ENCODE measurements at regions not wholly inside any gene's neighbourhood (a gene's known extent, or its start where the extent isn't known, plus 50 kb on each side); places are given as distances from the start of the nearest gene placed in this dataset.

GRCh38 chr2:2892378-2892777 is 485.2 kb downstream of the EIPR1 start:
- TF ChIP-seq CTCF (IDR thresholded peaks at IDR 0.05) = no peak
- Mint-ChIP-seq H3K4me1 (no peaks in the 10 kb centered on the region), H3K9me3 (no peaks in the 10 kb centered on the region), H3K4me3 (no peak overlapping the region), H3K27me3 (ENCODE audit: low read depth in 2 of 2) (peaks cover 1 to 6% of the 10 kb centered on the region in 2 donors), H3K36me3 (no peaks in the 10 kb centered on the region), H3K27ac (no peak overlapping the region)
- Histone ChIP-seq H3K4me1 (ENCODE audit: control insufficient read depth, insufficient read depth, low read length) (no peaks in the 10 kb centered on the region), H3K9me3 (ENCODE audit: control insufficient read depth, insufficient read depth, low read length) (no peaks in the 10 kb centered on the region), H3K4me3 (ENCODE audit: low read length) (no peak overlapping the region), H3K36me3 (ENCODE audit: control insufficient read depth, insufficient read depth, low read length) (no peaks in the 10 kb centered on the region), H3K27me3 (ENCODE audit: control insufficient read depth, insufficient read depth, low read length) (no peaks in the 10 kb centered on the region), H3K27ac (ENCODE audit: low read length) (no peak overlapping the region)
- ATAC-seq (no peak), DNase-seq (no peak)
- 85% methylated on average over 10 of the region's 10 CpGs for whole genome bisulfite sequencing (ENCODE audit: insufficient coverage)
- intact Hi-C loops (cut with micrococcal nuclease) = no loop called here

GRCh38 chr2:2890901-2891300 is 486.7 kb downstream of the EIPR1 start:
- Mint-ChIP-seq H3K4me1 (no peaks in the 10 kb centered on the region), H3K27ac (no peak overlapping the region), H3K4me3 (no peak overlapping the region), H3K9me3 (no peaks in the 10 kb centered on the region), H3K36me3 (no peaks in the 10 kb centered on the region), H3K27me3 (ENCODE audit: low read depth in 2 of 2) (peaks cover 7 to 11% of the 10 kb centered on the region in 2 donors)
- Histone ChIP-seq H3K27me3 (ENCODE audit: control insufficient read depth, insufficient read depth, low read length) (no peaks in the 10 kb centered on the region), H3K27ac (ENCODE audit: low read length) (no peak overlapping the region), H3K4me1 (ENCODE audit: control insufficient read depth, insufficient read depth, low read length) (no peaks in the 10 kb centered on the region), H3K36me3 (ENCODE audit: control insufficient read depth, insufficient read depth, low read length) (no peaks in the 10 kb centered on the region), H3K9me3 (ENCODE audit: control insufficient read depth, insufficient read depth, low read length) (no peaks in the 10 kb centered on the region), H3K4me3 (ENCODE audit: low read length) (no peak overlapping the region)
- DNase-seq = no peak
- no peak for ATAC-seq
- WGBS (ENCODE audit: insufficient coverage) = 78% methylated on average over 6 of the region's 6 CpGs
- TF ChIP-seq CTCF (IDR thresholded peaks at IDR 0.05) = no peak
- intact Hi-C loops (cut with micrococcal nuclease) = no loop called here

- H3K4me1 ChIP-seq (ENCODE audit: control insufficient read depth, insufficient read depth, low read length) = no peaks in the 10 kb centered on the region
- Mint-ChIP-seq H3K9me3 (no peaks in the 10 kb centered on the region), H3K27me3 (ENCODE audit: low read depth in 2 of 2) (peaks cover 7 to 11% of the 10 kb centered on the region in 2 donors), H3K4me1 (no peaks in the 10 kb centered on the region), H3K4me3 (no peak overlapping the region), H3K27ac (no peak overlapping the region), H3K36me3 (no peaks in the 10 kb centered on the region)
- H3K4me3 ChIP-seq (ENCODE audit: low read length) = no peak overlapping the region
- no peaks in the 10 kb centered on the region for H3K9me3 ChIP-seq (ENCODE audit: control insufficient read depth, insufficient read depth, low read length)
- 85% methylated on average over 11 of the region's 11 CpGs for WGBS (ENCODE audit: insufficient coverage)
- H3K27ac ChIP-seq (ENCODE audit: low read length) = no peak overlapping the region
- H3K27me3 ChIP-seq (ENCODE audit: control insufficient read depth, insufficient read depth, low read length) = no peaks in the 10 kb centered on the region
- TF ChIP-seq CTCF (IDR thresholded peaks at IDR 0.05) = no peak
- no peak for DNase-seq
- H3K36me3 ChIP-seq (ENCODE audit: control insufficient read depth, insufficient read depth, low read length) = no peaks in the 10 kb centered on the region
- ATAC-seq = no peak
- intact Hi-C loops (cut with micrococcal nuclease) = no loop called here
These were observed 487.4 kb downstream of the EIPR1 start for GRCh38 chr2:2890246-2890645.

GRCh38 chr2:2889646-2890045 is 488.0 kb downstream of the EIPR1 start:
- Mint-ChIP-seq H3K27ac (no peak overlapping the region), H3K36me3 (no peaks in the 10 kb centered on the region), H3K4me3 (no peak overlapping the region), H3K9me3 (no peaks in the 10 kb centered on the region), H3K4me1 (no peaks in the 10 kb centered on the region), H3K27me3 (ENCODE audit: low read depth in 2 of 2) (peaks cover 7 to 11% of the 10 kb centered on the region in 2 donors)
- DNase-seq (no peak), ATAC-seq (no peak)
- intact Hi-C loops (cut with micrococcal nuclease) = no loop called here
- no peaks in the 10 kb centered on the region for H3K36me3 ChIP-seq (ENCODE audit: control insufficient read depth, insufficient read depth, low read length)
- no peak overlapping the region for H3K27ac ChIP-seq (ENCODE audit: low read length)
- H3K27me3 ChIP-seq (ENCODE audit: control insufficient read depth, insufficient read depth, low read length) = no peaks in the 10 kb centered on the region
- TF ChIP-seq CTCF (IDR thresholded peaks at IDR 0.05) = no peak
- no peaks in the 10 kb centered on the region for H3K4me1 ChIP-seq (ENCODE audit: control insufficient read depth, insufficient read depth, low read length)
- H3K4me3 ChIP-seq (ENCODE audit: low read length) = no peak overlapping the region
- WGBS (ENCODE audit: insufficient coverage) = 87% methylated on average over 17 of the region's 17 CpGs
- no peaks in the 10 kb centered on the region for H3K9me3 ChIP-seq (ENCODE audit: control insufficient read depth, insufficient read depth, low read length)
